NCI-H446 (cell line): ENCODE measurements at regions not wholly inside any gene's neighbourhood (a gene's known extent, or its start where the extent isn't known, plus 50 kb on each side); places are given as distances from the start of the nearest gene placed in this dataset.
"Not testable (repeated sequence)": the region's sequence is repeated elsewhere in the genome, so short reads cannot be mapped to it uniquely, and the experiment has no call there.

ENCODE experiments used
- DNase-seq, 2 experiments: peaks; one replicate each; lab custom pipeline; 2025; lab: John Stamatoyannopoulos, UW

DNA sequence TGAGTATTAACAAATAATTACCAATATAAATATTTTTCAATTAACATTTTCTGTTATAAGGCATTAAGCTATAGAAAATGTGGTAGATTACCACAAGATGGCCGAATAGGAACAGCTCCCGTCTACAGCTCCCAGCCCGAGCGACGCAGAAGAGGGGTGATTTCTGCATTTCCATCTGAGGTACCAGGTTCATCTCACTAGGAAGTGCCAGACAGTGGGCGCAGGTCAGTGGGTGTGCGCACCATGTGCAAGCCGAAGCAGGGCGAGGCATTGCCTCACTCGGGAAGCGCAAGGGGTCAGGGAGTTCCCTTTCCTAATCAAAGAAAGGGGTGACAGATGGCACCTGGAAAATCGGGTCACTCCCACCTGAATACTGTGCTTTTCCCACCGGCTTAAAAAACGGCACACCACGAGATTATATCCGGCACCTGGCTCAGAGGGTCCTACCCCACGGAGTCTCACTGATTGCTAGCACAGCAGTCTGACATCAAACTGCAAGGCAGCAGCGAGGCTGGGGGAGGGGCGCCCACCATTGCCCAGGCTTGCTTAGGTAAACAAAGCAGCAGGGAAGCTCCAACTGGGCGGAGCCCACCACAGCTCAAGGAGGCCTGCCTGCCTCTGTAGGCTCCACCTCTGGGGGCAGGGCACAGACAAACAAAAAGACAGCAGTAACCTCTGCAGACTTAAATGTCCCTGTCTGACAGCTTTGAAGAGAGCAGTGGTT is 808.4 kb downstream of the FSCB start:
- not testable (repeated sequence) for DNase-seq

- DNase-seq = no peak
Measured at GRCh38 chr14:43697003-43697402, 810.1 kb downstream of the FSCB start.

GRCh38 chr14:43692706-43693105 is 814.4 kb downstream of the FSCB start:
- no peak for DNase-seq

DNA sequence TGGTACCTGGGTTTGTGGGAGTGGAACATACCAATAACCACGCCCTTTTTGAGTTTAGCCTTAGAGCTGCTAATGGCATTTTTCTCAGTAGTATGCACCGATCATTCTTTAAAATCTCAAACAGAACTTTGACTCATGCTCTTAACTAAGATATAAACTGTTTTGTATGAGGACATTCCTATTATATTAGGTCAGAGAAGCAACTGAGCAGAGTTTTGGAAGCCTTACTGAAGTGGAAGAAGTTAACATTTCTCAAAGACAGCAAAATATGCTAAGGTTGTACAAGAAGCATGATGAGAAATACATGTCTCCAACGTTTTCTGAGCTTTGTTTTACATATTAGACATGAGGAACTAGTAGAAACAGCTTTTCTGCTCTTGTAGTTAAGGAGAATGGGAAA is 819.2 kb downstream of the FSCB start:
- DNase-seq = no peak

DNA sequence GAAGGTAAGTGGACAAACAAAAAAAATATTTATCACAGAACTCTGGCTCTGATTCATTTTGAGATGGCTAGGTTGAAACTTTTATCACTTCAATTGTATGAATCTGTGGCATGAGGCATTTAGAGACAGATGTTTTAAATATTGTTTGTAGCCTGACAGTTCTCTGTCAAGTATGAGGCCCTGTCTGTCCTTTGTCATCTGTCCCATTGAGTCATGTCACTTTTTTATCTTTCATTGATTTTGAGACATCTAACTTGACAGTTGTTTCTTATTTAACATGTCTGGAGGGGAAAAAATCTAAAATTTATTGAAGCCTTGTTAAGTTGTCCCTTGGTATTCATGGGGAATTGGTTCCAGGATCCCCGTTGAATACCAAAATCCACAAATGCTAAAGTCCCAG is 829.5 kb downstream of the FSCB start:
- DNase-seq = no peak

DNA sequence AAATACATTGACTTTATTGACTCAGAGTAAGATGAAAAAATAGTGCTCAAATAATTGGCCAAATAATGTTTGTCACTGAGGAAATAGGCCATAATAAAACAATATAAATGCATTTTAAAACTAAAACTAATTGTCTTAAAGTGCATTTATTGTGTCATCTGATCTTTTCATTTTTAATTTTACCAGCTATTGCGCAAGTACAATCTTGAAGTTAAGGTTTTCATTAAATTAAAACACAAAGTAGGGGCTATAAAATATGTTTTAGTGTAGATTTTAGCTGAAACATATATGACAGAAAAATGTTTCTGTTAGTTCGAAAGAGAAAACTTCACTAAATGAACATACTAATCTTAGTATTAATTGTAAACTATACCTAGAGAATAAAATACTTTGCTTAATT is 832.8 kb downstream of the FSCB start:
- DNase-seq = no peak

GRCh38 chr14:43671716-43672485 is 835.2 kb downstream of the FSCB start:
- DNase-seq = no peak

- no peak for DNase-seq
Measured at GRCh38 chr14:43669355-43669754, 837.7 kb downstream of the FSCB start.

GRCh38 chr14:43665570-43666267 is 841.4 kb downstream of the FSCB start:
- DNase-seq = no peak

GRCh38 chr14:43655194-43655593 is 851.9 kb downstream of the FSCB start:
- not testable (repeated sequence) for DNase-seq

DNA sequence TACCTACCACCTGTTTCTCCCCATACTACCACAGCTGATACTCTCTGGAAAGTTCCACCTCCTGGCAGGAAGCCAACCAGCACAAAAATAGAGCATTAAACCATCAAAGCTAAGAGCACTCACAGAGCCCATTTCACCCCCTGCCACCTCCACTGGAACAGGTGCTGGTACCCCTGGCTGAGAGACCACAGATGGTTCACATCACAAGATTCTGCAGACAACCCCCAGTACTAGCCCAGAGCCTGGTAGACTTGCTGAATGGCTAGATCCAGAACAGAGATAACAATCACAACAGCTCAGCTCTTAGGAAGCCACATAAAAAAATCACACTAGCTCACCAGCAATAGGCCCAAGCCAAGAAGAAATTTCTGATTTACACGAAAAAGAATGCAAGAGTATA is 855.2 kb downstream of the FSCB start:
- no peak for DNase-seq

GRCh38 chr14:43651185-43651787 is 855.8 kb downstream of the FSCB start:
- DNase-seq = no peak

DNA sequence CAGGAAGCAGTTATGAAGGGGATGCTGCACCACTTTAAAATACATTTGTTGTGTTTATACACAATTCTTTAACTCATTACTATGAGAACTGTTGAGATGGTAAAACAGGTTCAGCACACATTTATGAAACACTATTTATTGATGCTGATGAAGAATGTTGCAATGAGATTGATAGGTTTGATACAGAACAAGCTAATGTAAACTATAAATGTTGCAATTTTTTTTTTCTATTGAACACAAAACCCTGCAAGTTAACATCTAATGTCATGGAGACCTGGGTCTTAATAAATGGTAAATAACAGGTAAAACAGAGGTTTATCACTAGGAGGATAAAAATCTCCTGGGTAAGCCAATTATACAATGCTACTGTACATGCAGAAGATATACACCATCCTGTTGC is 857.6 kb downstream of the FSCB start:
- no peak for DNase-seq

- no peak for DNase-seq
Measured at GRCh38 chr14:43647302-43647701, 859.8 kb downstream of the FSCB start.

GRCh38 chr14:43640718-43641267 is 866.3 kb downstream of the FSCB start:
- DNase-seq = no peak

GRCh38 chr14:43625294-43625693 is 881.8 kb downstream of the FSCB start:
- no peak for DNase-seq

- no peak for DNase-seq
Measured at GRCh38 chr14:43621282-43621681, 885.8 kb downstream of the FSCB start.

- no peak for DNase-seq
Measured at GRCh38 chr14:43595096-43595772, 911.8 kb downstream of the FSCB start.

DNA sequence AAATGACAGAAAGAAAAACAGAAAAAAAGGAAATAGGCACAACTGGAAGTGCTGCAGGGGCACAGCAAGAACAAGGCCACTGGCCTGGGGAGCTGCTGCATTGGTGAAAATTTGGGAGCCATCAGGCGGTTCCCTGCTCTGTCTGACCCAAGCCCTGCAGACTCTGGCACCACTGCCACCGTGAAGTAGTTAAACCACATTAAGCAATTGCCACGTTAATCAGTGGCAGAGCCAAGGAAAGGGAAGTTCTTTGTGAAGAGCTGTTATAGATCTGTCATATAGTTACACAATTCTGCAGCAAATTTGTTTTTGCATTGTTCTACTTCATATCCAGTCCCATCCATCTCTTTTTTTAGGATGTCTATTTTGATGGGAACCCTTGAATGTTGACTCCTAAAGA is 915.3 kb downstream of the FSCB start:
- DNase-seq = no peak

- DNase-seq = no peak
Measured at GRCh38 chr14:43587183-43587582, 919.9 kb downstream of the FSCB start.

DNA sequence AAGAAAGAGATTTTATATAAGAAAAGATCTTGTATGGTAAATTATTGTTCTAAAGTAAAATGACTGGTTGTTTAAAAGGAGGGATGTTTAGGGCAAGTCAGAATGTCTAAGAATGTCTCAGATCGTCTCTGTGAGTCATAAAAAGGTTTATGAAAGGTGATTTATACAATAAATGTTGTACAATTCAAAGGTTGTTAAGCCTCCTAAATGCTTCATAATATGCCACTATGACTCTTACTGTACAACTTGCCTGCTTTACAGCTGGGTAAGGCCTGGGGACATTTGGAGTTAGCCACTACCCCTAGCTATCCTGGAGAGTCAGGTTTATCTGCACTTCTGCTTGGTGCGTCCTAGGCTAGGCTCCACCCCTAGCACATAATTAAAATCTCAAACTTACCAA is 927.4 kb downstream of the FSCB start:
- DNase-seq = no peak

GRCh38 chr14:43568022-43568421 is 939.1 kb downstream of the FSCB start:
- DNase-seq = no peak
